ENCODE measurements at regions not wholly inside any gene's neighbourhood (a gene's known extent, or its start where the extent isn't known, plus 50 kb on each side); places are given as distances from the start of the nearest gene placed in this dataset.
"Not testable (repeated sequence)": the region's sequence is repeated elsewhere in the genome, so short reads cannot be mapped to it uniquely, and the experiment has no call there.

- TF ChIP-seq CTCF (IDR thresholded peaks at IDR 0.05 in 4 of 5, conservative IDR thresholded peaks at IDR 0.05 in 1 of 5); POLR2A (IDR thresholded peaks at IDR 0.05): not testable (repeated sequence)
These were observed 112.9 kb downstream of the ZNF330 start for GRCh38 chr4:141333456-141334230.
